A549 (cell line): ENCODE measurements at regions not wholly inside any gene's neighbourhood (a gene's known extent, or its start where the extent isn't known, plus 50 kb on each side); places are given as distances from the start of the nearest gene placed in this dataset.

ENCODE experiments used
- ATAC-seq, 2 experiments: fragments of 200-7000 bp in 1 of 2; fragments of >200 bp in 1 of 2; cut with Nextera tagmentation in 1 of 2; cut with Tn5 transposase in 1 of 2; 3 replicates each; pipeline versions ENCODE4 v1.8.0 to v1.9.1; 2018 to 2020; ENCODE audit warnings: mild to moderate bottlenecking in 1 of 2, moderate library complexity in 1 of 2
- CTCF ChIA-PET: fragments of 300-600 bp; sonication (Branson Sonifier 250); formaldehyde crosslinking; extraction: SDS; loops from one replicate; lab custom pipeline; 2021; ENCODE audit warnings: antibody characterized with exemption, inconsistent platforms; lab: Yijun Ruan, JAX
- POLR2A ChIA-PET: fragments of 350-600 bp; formaldehyde crosslinking; extraction: SDS; loops from one replicate; lab custom pipeline; 2021; ENCODE audit warnings: antibody characterized with exemption, inconsistent platforms; lab: Yijun Ruan, JAX
- DNase-seq, 2 experiments: peaks; one replicate each; pipeline versions ENCODE4 v3.0.0 to v3.0.0-alpha.2; 2011 to 2016; ENCODE audit warnings: low read depth in 1 of 2, low spot score in 1 of 2
- FAIRE-seq: peaks from 2 replicates; lab custom pipeline; 2011; peaks lifted over from hg19 to GRCh38; lab: Jason Lieb, UNC
- H3K27ac ChIP-seq, 2 experiments: fragments of >200 bp; sonication (Bioruptor Twin); formaldehyde crosslinking; 3 replicates each; pipeline ENCODE4 v1.5.1; 2016 to 2017
- H3K4me1 ChIP-seq: fragments of >200 bp; sonication (Bioruptor Twin); formaldehyde crosslinking; 3 replicates; pipeline ENCODE4 v1.6.1; 2016
- H3K4me2 ChIP-seq: fragments of >200 bp; sonication (Bioruptor Twin); formaldehyde crosslinking; 3 replicates; pipeline ENCODE4 v1.6.1; 2016
- H3K4me3 ChIP-seq: fragments of >200 bp; sonication (Bioruptor Twin); formaldehyde crosslinking; 3 replicates; pipeline ENCODE4 v1.5.1; 2016
- H3K9me3 ChIP-seq: fragments of >200 bp; sonication (Bioruptor Twin); formaldehyde crosslinking; 3 replicates; pipeline ENCODE4 v1.6.1; 2016
- ATOH8 ChIP-seq: fragments of 250-450 bp; sonication (Bioruptor Pico); IDR thresholded peaks from 2 replicates; pipeline ENCODE4 v1.5.0; 2020; ENCODE audit warnings: low read depth, mild to moderate bottlenecking, moderate library complexity
- BCL3 ChIP-seq: fragments of >200 bp; sonication (Bioruptor Twin); formaldehyde crosslinking; IDR thresholded peaks from 3 replicates; pipeline ENCODE4 v1.6.1; 2016
- BHLHE40 ChIP-seq: IDR thresholded peaks from 2 replicates; pipeline ENCODE4 v1.6.1; 2012; ENCODE audit warnings: low read depth, low read length, inconsistent platforms
- CEBPB ChIP-seq, 2 experiments: fragments of >200 bp in 1 of 2; sonication (Bioruptor Twin) in 1 of 2; formaldehyde crosslinking in 1 of 2; IDR thresholded peaks; 2 replicates each; pipeline ENCODE4 v1.6.1; 2012 to 2016
- E2F6 ChIP-seq: IDR thresholded peaks from 2 replicates; pipeline ENCODE4 v1.6.1; 2012; ENCODE audit warnings: low read depth, borderline replicate concordance
- FOSB ChIP-seq: fragments of 250-450 bp; sonication (Bioruptor Pico); IDR thresholded peaks from 2 replicates; pipeline ENCODE4 v1.5.0; 2020; ENCODE audit warnings: mild to moderate bottlenecking, moderate library complexity
- FOXS1 ChIP-seq: fragments of 250-450 bp; sonication (Bioruptor Pico); IDR thresholded peaks from 2 replicates; pipeline ENCODE4 v1.5.0; 2020; ENCODE audit warnings: mild to moderate bottlenecking, moderate library complexity
- GATA3 ChIP-seq: IDR thresholded peaks from 2 replicates; pipeline ENCODE4 v1.6.1; 2012; ENCODE audit warnings: borderline replicate concordance
- HDAC2 ChIP-seq: fragments of 200-600 bp; sonication (generic); IDR thresholded peaks from 2 replicates; pipeline ENCODE4 v1.6.1; 2016
- HOXA7 ChIP-seq: fragments of 250-450 bp; sonication (Bioruptor Pico); IDR thresholded peaks from 2 replicates; pipeline ENCODE4 v1.5.0; 2020; ENCODE audit warnings: mild to moderate bottlenecking, moderate library complexity
- HOXB13 ChIP-seq: fragments of 250-450 bp; sonication (Bioruptor Pico); IDR thresholded peaks from 2 replicates; pipeline ENCODE4 v1.5.0; 2020; ENCODE audit warnings: low read depth, mild to moderate bottlenecking, moderate library complexity
- KDM1A ChIP-seq: fragments of 200-600 bp; sonication (generic); IDR thresholded peaks from 2 replicates; pipeline ENCODE4 v1.6.1; 2016; ENCODE audit warnings: low read depth, mild to moderate bottlenecking
- KDM5A ChIP-seq: fragments of 200-600 bp; sonication (generic); IDR thresholded peaks from 2 replicates; pipeline ENCODE4 v1.6.1; 2016; ENCODE audit warnings: antibody characterized with exemption, mild to moderate bottlenecking
- NR3C1 ChIP-seq: fragments of >200 bp; sonication (Bioruptor Twin); formaldehyde crosslinking; IDR thresholded peaks from 3 replicates; pipeline ENCODE4 v1.6.1; 2017
- PHF8 ChIP-seq: fragments of 200-600 bp; sonication (generic); IDR thresholded peaks from 2 replicates; pipeline ENCODE4 v1.6.1; 2016; ENCODE audit warnings: low read depth, mild to moderate bottlenecking, antibody characterized with exemption, moderate library complexity, borderline replicate concordance
- REST ChIP-seq: fragments of 200-600 bp; sonication (generic); IDR thresholded peaks from 2 replicates; pipeline ENCODE4 v1.6.1; 2016; ENCODE audit warnings: antibody characterized with exemption, mild to moderate bottlenecking, moderate library complexity
- TP53 ChIP-seq: fragments of 250-450 bp; sonication (Bioruptor Pico); IDR thresholded peaks from 2 replicates; pipeline ENCODE4 v1.5.0; 2021; ENCODE audit warnings: mild to moderate bottlenecking, moderate library complexity
- USF2 ChIP-seq: fragments of 450-650 bp; IDR thresholded peaks from 2 replicates; pipeline ENCODE4 v1.6.1; 2014; ENCODE audit warnings: antibody characterized with exemption
- ZC3H11A ChIP-seq: fragments of 450-650 bp; IDR thresholded peaks from 2 replicates; pipeline ENCODE4 v1.6.1; 2014; ENCODE audit warnings: antibody characterized with exemption, mild to moderate bottlenecking
- WGBS: methylation state at CpG from one replicate; pipeline ENCODE4 v1.1.6; 2017; ENCODE audit errors: missing lambda C conversion rate; 5-methylcytosine and 5-hydroxymethylcytosine counted together

- Histone ChIP-seq H3K4me2 (no peak overlapping the region), H3K9me3 (no peaks in the 10 kb centered on the region), H3K27ac (no peak overlapping the region), H3K4me3 (no peak overlapping the region), H3K4me1 (no peaks in the 10 kb centered on the region)
- TF ChIP-seq BHLHE40 = no peak
- no peak for TF ChIP-seq ATOH8
- TF ChIP-seq PHF8 = 0 out of 2 replicates have a peak, but pooled peaks have one; percentile 21
- no peak for DNase-seq
- ChIA-PET POLR2A (no interaction called here), CTCF (interaction anchor here (1.0 kb wide), 1 partner anchor 12 kb away, joined by 3 read pairs; no protein-coding TSS in a partner anchor)
- ATAC-seq = no peak
- WGBS = 13% methylated on average over 4 of the region's 4 CpGs
- no peak for FAIRE-seq
Measured at GRCh38 chr2:66058675-66059074, 376.2 kb upstream of the MEIS1 start.

- H3K4me3 ChIP-seq = no peak overlapping the region
- 32% methylated on average over 1 of the region's 1 CpG for WGBS
- H3K4me2 ChIP-seq = no peak overlapping the region
- DNase-seq (no peak), ATAC-seq (no peak), FAIRE-seq (peak; percentile 76)
- no peaks in the 10 kb centered on the region for H3K9me3 ChIP-seq
- H3K27ac ChIP-seq = no peak overlapping the region
- ChIA-PET POLR2A (no interaction called here), CTCF (no interaction called here)
- no peak for TF ChIP-seq GATA3
- TF ChIP-seq FOXS1 (CRISPR knock-in tag) = no peak
- no peak for TF ChIP-seq KDM1A
- TF ChIP-seq BHLHE40 = no peak
- no peak for TF ChIP-seq BCL3
- no peak for TF ChIP-seq KDM5A
- no peak for TF ChIP-seq HDAC2
- TF ChIP-seq NR3C1 = no peak
- TF ChIP-seq E2F6 = no peak
- TF ChIP-seq TP53 (CRISPR knock-in tag) = no peak
- TF ChIP-seq HOXB13 (CRISPR knock-in tag) = no peak
- no peak for TF ChIP-seq USF2
- no peak for TF ChIP-seq REST
- no peak for TF ChIP-seq HOXA7 (CRISPR knock-in tag)
- no peak for TF ChIP-seq ZC3H11A
- TF ChIP-seq PHF8 = no peak
- TF ChIP-seq CEBPB (IDR thresholded peaks at IDR 0.05) = no peak
- no peak for TF ChIP-seq FOSB
- no peaks in the 10 kb centered on the region for H3K4me1 ChIP-seq
Measured at GRCh38 chr2:66057844-66058243, 377.1 kb upstream of the MEIS1 start.
